Kidney tubule cell (primary cell): ENCODE measurements at regions not wholly inside any gene's neighbourhood (a gene's known extent, or its start where the extent isn't known, plus 50 kb on each side); places are given as distances from the start of the nearest gene placed in this dataset.
"Not testable (repeated sequence)": the region's sequence is repeated elsewhere in the genome, so short reads cannot be mapped to it uniquely, and the experiment has no call there.

Experiments used
- DNase-seq: peaks from one replicate; pipeline ENCODE4 v3.0.0-alpha.2; 2018; ENCODE audit warnings: low spot score

DNA sequence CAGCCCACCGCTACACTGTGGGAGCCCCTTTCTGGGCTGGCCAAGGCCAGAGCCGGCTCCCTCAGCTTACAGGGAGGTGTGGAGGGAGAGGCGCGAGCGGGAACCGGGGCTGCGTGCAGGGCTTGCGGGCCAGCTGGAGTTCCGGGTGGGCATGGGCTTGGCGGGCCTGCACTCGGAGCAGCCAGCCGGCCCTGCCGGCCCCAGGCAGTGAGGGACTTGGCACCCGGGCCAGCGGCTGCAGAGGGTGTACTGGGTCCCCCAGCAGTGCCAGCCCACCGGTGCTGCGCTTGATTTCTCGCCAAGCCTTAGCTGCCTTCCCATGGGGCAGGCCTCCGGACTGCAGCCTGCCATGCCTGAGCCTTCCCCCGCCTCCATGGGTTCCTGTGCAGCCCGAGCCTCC is 306.2 kb downstream of the PPP4R3C start:
- DNase-seq, result not testable (repeated sequence)

DNA sequence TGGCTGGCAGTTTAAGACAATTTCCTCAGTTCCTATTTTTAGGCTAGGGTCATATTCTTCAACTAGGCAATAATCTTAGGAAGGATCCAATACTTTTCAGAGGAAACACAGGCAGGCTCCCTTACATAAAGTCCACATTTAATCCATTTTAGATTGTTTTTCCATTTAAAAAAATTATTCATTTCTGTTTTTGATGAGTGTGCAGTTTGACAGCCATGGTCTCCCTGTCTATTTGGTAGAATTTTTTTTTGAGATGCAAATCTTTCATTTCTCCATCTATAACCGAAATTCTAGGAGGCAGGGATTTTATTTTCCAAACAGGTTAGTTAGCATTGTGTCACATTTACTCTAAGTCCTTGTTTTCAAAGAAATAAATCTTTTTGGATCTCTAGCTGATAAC is 326.8 kb downstream of the PPP4R3C start:
- no peak for DNase-seq

DNA sequence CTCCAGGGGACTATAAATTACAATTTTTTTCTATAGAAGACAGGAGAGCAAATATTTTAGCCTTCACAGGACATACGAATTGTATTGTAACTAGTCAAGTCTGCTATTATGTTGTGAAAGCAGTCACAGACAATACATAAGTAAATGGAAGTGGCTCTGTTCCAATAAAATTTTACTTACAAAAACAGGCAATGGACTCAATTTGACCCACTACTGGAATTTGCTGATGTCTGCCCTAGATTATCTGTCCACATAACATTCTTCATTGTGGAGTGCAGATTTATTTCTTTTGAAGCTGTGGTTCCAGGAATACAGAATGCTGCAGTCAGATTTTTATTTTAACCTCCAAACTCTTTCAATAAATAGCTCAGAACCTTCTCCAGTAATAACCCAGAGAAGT is 330.3 kb downstream of the PPP4R3C start:
- no peak for DNase-seq

DNA sequence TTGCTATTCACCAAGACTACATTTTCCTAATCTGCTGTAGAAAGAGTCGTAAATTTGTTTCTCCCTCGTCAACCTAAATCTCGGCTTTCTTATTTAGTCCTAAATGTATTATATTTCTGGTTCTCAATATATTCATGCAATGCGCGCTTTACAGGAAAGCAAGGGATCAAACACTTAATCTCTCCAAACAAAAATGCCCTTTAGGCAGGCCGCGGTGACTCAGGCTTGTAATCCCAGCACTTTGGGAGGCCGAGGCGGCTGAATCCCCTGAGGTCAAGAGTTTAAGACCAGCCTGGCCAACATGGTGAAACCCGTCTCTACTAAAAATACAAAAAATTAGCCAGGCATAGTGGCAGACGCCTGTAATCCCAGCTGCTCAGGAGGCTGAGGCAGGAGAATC is 376.0 kb downstream of the PPP4R3C start:
- DNase-seq, result not testable (repeated sequence)

DNA sequence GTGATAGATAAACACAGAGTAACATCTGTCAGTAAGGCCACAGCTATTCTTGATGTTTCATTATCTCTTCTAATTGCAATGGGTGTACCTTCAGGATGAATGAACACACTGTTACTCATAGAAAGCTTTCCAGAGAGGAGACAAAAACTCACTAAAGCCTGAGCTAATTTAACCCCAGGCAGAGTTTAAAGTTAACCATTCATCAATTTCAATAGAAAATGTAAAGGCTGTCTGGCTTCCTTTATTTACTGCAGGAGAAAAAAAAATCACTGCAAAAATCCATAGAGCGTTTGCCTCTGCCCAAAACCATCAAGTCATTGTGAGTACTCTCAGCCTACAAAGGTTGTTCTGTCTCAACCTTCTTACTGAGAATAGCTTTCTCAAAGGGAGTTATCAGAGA is 376.9 kb downstream of the PPP4R3C start:
- DNase-seq, result no peak

DNA sequence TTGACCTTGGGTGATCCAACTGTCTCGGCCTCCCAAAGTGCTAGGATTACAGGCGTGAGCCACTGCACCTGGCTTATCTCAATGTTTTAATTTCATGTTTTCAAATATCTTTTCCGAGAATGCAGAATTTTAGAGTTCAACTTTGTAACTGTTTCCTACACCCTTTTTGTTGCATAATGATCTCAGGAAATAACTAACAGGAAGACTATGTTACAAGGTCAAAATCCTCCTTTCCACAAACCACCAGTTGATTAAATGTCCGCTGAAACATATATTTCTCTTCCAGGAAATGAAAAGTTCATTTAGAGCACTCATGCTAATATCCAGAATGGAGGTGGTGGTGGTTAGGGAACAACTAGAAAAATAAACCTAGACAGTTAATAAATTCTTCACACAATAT is 377.8 kb downstream of the PPP4R3C start:
- DNase-seq, result no peak

DNA sequence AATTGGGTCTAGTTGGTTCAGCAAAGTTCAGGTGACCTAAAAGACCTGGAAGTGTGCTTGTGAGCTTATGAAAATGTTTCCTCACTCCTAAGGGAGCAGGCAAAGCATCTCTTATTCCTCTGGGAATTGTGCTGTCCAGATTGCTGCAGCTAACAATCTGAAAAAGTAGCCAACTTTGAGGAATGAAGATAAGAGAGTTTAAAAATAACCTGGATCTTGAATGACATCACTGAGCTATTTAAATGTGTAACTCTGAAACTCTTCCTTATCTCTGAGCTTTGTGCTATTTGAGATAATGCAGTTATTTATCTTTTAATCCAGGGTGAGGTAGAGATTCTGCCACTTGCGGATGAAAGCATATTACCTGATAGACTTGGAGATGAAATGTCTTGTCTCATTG is 384.8 kb downstream of the PPP4R3C start:
- no peak for DNase-seq

DNA sequence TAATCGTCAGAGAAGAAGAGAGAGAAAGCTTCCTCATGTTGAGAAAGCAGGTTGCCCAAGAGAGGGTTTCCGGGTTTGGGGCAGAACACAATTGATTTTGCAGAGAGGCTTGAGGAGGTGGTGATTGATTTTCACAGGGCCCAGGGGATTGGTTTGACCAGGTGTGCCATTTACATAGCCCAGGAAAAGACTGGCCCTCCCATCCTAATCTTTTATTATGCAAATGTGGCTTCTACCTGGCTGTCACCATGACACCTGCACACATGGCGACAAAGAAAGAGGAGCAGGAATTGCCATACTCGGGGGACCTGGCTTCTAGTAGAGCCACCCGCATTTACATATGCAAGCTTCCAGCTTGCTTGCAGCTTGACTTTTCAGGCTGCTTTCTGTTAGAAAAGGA is 405.3 kb downstream of the PPP4R3C start:
- no peak for DNase-seq

DNA sequence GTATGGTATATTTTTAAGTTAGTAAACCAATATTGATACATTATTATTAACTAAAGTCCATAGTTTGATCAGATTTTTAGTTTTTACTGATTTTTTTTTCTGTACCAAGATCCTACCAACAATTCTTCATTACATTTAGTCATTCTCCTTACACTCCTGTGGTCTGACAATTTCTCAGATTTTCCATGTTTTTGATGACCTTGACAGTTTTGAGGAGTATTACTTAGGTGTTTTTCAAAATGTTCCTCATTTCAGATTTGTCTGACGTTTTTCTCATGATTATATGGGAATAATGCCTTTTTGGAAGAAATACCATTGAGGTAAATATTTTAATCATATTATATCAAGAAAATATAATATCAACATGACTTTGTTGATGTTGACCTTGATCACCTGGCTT is 423.8 kb downstream of the PPP4R3C start:
- DNase-seq, result no peak

DNA sequence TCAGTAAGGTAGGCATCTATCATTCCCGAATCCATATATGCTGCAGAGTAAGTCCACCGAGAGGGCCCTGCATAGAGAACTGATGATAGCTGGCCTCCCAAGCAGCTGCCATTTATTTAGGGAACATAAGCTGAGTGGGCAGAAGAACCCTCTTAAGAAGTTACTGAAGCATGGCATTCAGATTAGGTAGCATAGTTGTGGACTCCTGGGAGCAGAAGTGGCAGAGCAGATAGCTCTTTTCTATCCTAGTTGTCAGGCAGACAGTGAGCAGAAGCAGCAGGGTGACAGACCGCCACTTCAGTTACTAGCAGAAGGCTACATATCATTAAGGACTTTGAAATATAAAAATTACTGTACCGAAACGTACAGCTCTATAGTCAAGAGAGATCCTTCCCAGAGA is 454.7 kb downstream of the PPP4R3C start:
- no peak for DNase-seq

DNA sequence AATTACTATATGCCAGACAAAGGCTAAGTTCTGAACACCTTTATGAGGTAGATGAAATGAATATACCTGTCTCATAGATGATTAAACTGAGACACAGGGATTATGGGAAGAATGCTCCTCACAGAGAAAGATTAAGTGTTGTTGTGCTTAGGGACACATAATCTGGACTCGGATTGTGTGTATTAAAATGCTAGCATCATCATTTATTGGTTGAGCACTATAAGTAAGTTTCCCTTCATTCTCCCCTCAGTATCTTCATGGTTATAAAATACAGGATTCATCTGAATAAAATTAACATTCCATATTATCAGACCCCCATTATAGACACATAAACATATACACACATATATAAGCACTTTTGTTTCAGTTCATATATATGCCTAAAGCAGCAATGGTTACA is 463.5 kb downstream of the PPP4R3C start:
- DNase-seq, result no peak

DNA sequence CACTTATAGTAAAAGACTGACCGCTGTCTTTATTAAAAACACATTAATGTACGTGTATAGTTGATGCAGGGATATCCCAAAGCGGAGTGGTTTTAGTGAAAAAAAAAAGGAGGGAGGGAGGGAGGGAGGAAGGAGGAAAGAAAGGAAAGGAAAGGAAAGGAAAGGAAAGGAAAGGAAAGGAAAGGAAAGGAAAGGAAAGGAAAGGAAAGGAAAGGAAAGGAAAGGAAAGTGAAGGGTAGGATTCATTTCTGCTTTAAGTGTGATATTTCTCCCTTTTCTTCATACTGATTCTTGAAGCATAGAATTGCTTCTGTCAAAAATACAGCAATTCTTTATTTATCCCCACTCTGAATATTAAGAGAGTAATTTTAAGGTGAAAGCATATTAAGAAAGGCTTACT is 504.9 kb downstream of the PPP4R3C start:
- DNase-seq, result no peak

DNA sequence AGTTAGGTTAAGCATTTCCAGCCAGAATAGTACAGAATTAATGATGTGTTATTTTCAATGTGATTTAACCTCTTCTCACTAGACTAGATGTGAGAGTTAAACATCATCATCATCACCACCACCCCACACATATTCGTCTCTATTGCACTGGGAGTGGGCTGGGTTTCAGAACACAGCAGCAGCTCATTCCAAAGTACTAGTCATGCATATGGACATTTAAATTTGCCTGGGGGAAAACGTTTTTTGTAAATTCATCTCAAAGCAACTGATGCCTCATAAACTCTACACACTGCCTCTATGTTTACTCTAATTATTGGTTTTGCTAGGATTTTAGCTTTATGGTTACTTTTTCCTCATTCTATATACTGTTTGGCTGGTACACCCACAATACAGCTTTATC is 509.1 kb downstream of the PPP4R3C start:
- no peak for DNase-seq

DNA sequence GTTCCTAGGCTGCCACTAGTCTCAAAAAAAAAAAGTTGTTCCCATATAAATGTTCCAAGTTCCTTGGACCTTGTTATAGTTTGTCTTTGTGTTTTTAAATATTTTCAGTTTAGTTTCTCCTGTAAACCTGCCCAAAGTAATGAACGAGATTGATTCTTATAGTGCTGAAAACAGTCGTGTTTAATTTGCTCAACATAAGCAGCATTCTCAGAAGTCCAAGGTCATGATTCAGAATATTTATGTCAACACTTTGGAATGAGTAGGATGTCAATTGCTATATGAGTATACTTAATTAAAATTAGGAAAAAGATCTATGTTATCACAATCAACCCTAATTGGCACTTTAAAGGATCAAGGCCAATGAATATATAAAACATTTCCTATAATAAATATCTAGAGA is 510.9 kb downstream of the PPP4R3C start:
- no peak for DNase-seq

DNA sequence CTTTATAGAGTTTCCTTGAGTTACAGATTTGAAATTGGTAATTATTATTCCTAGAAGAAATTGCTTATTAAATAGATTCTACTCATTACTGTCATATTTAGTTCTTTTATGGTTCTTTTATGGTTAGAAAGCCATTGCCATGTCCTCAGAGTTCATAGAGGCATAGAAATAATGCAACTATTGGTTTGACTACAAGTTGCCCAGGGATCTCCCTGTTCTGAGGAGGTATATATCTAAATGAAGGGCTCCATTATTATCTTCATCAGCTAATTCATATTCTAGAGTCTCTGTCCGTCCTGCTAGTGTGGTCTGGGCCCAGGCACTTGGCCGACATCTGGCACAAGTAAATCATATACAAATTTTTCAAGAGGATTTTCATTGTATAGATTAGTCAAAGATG is 535.7 kb downstream of the PPP4R3C start:
- DNase-seq, result no peak

DNA sequence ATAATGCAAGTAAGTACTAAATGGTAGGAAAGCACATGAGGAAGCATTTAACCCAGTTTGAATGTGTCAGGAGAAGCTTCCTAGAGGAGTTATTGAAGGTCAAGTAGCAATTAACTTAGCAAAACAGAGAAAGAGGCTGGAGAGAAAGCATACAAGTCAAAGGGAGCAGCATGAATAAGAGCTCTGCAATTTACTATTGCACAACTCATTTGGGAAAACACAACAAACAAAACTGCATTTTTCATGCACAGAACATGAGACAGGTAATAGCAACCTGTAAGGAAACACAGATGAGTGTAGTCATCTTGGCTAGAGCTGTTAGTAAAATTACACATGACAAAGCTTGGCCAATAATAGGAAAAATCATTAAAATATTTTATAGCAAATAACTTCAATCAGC is 538.1 kb downstream of the PPP4R3C start:
- peak; percentile 2 for DNase-seq

DNA sequence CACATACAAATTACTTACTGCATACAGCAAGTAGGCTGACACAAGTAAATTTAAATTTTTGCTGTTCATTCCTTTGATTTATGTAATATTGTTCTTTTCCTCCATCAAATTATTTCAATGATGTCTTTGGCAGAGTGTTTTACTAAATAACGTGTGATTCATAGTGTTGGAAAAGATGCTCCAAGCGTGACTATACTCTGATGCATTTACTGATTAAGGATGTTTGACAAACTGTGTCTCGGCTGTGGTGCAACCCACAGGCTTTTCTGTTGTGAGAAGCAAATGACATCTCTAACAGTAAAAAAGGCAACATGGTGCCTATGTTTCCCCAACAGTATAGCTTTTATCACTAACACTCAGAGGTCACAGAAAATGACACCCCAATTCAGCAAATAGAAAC is 540.9 kb downstream of the PPP4R3C start:
- no peak for DNase-seq

DNA sequence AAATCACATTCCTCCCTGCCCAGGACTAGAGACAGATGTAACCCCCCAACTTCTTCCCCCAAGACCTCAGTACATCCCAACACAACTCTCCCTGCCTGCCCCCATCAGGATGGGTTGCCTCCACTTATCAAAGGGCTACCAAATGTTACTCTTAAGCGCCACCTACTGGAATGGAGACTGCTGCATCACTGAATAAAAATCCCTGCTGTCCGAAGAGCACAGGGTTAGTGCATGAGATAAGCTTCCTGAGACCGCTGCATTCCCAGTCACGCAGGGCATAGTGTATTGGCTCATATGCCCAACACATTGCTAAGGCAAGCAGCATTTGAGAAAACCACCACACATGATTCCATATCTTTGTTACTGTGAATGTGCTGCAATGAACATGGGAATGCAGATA is 544.5 kb downstream of the PPP4R3C start:
- peak; percentile 59 for DNase-seq

DNA sequence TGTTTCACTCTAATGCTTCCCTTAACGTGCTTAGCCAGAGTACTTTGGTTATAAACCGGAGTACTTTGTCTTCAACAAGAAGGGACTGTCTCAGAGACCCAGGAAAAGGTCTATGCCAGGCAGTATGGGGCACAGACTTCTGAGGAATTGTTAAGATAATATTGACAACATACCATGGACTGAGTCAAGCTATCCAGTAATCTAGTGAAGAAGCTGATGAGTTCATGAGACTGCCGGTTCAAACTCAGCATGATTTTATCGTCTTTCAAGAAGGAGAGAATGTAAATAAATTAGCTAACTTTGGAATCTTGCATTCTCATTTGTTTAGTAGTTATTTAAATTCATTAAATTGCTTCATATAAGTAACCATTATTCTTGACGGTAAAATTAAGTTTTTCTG is 546.1 kb downstream of the PPP4R3C start:
- DNase-seq, result no peak

DNA sequence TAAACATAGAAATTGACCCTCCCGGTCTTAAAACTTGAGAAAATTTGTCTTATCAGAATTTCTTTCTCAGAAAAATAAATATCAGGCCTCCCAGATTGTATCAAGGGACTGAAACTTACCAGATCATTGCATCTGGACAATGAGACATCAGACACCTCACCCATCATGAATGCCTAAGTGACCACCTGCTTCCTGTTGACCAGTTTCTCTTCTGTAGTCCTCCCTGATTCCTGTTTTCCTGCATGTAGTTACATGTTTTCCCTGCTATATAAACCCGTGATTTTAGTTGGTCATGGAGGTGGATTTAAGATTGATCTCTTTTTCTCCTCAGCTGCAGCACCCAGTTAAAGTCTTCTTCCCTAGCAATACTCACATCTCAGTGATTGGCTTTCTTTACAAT is 548.1 kb downstream of the PPP4R3C start:
- peak; percentile 84 for DNase-seq

DNA sequence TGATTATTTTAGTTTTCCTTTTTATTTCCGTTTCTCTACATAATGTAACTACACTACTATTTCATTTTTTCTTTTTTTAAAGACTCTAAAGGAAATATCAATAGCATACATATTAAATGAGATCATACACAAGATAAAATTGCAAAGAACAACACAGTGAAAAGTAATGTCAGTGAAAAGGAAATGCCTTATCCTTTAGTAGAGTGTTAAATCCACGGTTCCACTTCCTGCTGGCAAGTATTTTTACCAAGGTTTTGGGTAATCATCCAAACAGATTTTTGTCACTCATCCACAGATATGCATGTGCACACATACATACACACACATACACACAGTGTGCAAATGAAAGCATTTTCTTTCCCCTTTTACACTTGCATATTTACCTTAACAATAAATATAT is 548.9 kb downstream of the PPP4R3C start:
- DNase-seq, result peak; percentile 34

DNA sequence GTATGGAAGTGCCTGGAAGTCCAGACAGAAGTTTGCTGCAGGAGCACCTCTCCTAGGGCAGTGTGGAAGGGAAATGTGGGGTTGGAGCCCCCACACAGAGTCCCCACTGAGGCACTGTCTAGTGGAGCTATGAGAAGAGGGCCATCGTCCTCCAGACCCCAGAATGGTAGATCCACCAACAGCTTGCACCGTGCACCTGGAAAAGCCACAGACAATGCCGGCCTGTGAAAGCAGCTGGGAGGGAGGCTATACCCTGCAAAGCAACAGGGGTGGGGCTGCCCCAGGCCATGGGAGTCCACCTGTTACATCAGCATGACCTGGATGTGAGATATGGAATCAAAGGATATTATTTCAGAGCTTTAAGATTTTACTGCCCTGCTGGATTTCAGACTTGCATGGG is 551.4 kb downstream of the PPP4R3C start:
- not testable (repeated sequence) for DNase-seq

DNA sequence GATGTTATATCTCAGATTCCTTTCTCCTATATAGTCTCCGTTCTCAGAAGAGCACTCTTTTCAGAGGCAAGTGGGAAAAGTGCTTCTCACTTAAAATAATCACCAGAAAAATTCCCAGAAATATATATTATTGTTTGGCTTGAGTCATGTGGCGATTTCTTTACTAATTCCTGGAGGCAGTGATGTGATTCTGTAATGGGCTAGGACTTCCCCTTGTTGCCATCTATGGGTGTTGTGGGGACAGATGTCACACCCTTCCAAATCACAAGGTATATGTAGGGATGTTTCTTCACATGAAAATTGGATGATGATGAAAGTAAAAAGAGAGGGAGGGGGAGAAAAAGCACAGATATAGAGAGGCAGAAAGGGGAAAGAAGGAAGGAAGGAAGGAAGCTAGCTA is 553.4 kb downstream of the PPP4R3C start:
- no peak for DNase-seq

DNA sequence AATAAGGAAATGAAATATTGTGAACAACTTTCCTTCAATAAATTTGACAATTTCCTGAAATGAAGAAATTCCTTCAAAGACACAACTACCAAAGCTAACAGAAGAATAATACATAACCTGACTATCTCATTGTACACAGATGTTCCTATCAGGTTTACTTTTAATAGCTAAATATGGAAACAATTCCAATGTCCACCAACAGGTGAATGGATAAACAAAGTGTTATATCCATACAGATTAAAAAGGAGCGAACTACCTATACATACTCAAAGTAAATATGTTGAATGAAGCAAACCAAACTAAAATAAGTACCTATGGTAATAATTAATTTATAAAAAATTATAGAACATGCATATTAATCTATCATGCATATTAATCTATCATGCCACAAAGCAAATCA is 554.9 kb downstream of the PPP4R3C start:
- DNase-seq, result no peak

DNA sequence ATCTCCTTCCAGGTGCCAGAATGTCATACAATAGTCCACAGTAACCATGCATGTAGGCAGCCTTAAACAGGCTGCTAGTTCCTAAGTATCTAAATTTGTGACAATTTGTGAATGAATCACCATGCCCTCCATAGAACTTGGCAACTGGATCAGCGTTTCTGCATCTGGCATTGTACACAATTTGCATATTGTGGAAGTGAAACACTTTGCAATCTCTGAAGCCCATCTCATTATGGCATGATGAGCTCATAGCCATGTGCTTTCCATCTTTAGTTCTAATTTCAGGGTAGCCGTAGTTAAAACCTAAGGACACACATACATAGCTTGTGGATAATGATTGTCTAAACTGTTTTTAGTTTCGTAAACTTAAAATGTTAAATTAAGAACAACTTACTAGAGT is 573.6 kb downstream of the PPP4R3C start:
- no peak for DNase-seq
